ENCODE measurements at regions not wholly inside any gene's neighbourhood (a gene's known extent, or its start where the extent isn't known, plus 50 kb on each side); places are given as distances from the start of the nearest gene placed in this dataset.

DNA sequence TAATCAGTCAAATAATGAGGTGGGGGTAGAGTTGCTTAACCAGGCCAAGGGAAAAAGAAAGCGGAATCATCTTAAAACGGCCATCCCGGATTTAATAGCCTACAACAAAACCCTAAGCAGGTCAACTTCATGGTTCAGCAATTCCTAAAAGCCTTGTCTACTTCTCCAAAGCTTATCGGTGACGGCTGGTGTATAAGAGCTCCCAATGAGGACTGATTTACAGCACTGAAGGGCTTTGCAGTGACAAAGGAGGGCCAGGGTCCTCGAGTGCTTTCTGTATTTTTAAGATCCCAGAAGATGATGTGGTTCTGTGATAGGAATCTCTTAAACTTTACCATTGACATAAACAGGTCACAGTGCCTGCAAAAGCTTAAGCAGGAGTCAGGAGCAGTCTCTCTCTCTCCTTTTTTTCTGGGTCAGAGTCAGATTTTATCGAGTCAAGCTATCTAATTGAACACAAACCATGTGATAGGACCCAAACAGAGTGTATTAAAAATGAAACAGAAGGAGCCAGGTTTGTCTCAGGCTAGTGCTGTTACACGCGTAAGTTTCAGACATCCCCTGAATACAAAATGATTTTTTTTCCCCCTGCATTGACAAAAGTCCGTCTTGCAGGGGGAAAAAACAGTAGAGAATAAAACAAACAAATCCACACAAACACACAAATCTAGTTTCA lies 663.6 kb upstream of the ZNF608 start:
- 0 out of 2 replicates have a peak, but pooled peaks have one; percentile 1 for TF ChIP-seq POLR2AphosphoS5 (IDR thresholded peaks at IDR 0.05; ENCODE audit: low read depth, low read length)
- TF ChIP-seq, protein P1, sequence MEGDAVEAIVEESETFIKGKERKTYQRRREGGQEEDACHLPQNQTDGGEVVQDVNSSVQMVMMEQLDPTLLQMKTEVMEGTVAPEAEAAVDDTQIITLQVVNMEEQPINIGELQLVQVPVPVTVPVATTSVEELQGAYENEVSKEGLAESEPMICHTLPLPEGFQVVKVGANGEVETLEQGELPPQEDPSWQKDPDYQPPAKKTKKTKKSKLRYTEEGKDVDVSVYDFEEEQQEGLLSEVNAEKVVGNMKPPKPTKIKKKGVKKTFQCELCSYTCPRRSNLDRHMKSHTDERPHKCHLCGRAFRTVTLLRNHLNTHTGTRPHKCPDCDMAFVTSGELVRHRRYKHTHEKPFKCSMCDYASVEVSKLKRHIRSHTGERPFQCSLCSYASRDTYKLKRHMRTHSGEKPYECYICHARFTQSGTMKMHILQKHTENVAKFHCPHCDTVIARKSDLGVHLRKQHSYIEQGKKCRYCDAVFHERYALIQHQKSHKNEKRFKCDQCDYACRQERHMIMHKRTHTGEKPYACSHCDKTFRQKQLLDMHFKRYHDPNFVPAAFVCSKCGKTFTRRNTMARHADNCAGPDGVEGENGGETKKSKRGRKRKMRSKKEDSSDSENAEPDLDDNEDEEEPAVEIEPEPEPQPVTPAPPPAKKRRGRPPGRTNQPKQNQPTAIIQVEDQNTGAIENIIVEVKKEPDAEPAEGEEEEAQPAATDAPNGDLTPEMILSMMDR (IDR thresholded peaks at IDR 0.05): no peak
- TF ChIP-seq, protein P2, sequence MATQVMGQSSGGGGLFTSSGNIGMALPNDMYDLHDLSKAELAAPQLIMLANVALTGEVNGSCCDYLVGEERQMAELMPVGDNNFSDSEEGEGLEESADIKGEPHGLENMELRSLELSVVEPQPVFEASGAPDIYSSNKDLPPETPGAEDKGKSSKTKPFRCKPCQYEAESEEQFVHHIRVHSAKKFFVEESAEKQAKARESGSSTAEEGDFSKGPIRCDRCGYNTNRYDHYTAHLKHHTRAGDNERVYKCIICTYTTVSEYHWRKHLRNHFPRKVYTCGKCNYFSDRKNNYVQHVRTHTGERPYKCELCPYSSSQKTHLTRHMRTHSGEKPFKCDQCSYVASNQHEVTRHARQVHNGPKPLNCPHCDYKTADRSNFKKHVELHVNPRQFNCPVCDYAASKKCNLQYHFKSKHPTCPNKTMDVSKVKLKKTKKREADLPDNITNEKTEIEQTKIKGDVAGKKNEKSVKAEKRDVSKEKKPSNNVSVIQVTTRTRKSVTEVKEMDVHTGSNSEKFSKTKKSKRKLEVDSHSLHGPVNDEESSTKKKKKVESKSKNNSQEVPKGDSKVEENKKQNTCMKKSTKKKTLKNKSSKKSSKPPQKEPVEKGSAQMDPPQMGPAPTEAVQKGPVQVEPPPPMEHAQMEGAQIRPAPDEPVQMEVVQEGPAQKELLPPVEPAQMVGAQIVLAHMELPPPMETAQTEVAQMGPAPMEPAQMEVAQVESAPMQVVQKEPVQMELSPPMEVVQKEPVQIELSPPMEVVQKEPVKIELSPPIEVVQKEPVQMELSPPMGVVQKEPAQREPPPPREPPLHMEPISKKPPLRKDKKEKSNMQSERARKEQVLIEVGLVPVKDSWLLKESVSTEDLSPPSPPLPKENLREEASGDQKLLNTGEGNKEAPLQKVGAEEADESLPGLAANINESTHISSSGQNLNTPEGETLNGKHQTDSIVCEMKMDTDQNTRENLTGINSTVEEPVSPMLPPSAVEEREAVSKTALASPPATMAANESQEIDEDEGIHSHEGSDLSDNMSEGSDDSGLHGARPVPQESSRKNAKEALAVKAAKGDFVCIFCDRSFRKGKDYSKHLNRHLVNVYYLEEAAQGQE (IDR thresholded peaks at IDR 0.05; ENCODE audit: insufficient read depth in 1 of 2, low read depth in 2 of 2, low read length in 1 of 2): no peak
- no peak for TF ChIP-seq SIN3A (IDR thresholded peaks at IDR 0.05; ENCODE audit: borderline replicate concordance, insufficient read depth, low read depth, low read length)
- peak; percentile 83 for TF ChIP-seq TCF7L2 (IDR thresholded peaks at IDR 0.05; ENCODE audit: low read depth, low read length)
